CD4-positive, alpha-beta T cell treated with Interleukin-17A for 1 hour (primary cell): ENCODE measurements at regions not wholly inside any gene's neighbourhood (a gene's known extent, or its start where the extent isn't known, plus 50 kb on each side); places are given as distances from the start of the nearest gene placed in this dataset.
"Not testable (repeated sequence)": the region's sequence is repeated elsewhere in the genome, so short reads cannot be mapped to it uniquely, and the experiment has no call there.

Source experiments
- DNase-seq: peaks from one replicate; pipeline ENCODE4 v3.0.0-alpha.2; 2020

DNA sequence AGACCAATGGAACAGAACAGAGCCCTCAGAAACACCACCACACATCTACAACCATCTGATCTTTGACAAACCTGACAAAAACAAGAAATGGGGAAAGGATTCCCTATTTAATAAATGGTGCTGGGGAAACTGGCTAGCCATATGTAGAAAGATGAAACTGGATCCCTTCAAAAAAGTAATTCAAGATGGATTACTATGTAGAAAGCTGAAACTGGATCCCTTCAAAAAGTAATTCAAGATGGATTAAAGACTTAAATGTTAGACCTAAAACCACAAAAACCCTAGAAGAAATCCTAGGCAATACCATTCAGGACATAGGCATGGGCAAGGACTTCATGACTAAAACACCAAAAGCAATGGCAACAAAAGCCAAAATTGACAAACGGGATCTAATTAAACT is 221.6 kb upstream of the EDNRA start:
- DNase-seq, result not testable (repeated sequence)

DNA sequence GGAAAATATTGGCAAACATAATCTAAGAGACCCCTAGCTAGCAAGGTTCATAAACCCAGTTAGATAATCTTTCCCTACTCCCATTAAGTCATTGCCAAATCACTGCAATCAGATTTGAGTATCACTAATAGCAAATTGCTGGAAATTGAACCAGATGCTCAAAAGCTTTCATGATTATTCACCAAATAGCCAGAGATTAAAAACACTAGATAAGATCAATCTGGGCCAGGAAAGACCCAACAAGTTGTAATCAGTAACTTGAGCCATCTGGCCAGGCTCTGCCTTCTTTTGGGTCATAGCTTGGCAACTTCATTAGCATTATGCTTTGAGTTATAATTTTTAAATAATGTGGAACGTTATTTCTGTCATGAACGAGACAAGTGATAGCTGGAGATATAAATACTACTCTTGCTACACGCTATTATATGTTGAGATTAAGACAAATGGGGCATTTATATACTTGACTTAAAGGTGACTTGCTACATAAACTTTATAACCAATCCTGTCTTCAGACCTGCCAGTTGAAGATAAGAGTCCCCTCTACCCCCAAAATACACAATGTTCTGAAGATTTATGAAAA is 196.6 kb upstream of the EDNRA start:
- no peak for DNase-seq

DNA sequence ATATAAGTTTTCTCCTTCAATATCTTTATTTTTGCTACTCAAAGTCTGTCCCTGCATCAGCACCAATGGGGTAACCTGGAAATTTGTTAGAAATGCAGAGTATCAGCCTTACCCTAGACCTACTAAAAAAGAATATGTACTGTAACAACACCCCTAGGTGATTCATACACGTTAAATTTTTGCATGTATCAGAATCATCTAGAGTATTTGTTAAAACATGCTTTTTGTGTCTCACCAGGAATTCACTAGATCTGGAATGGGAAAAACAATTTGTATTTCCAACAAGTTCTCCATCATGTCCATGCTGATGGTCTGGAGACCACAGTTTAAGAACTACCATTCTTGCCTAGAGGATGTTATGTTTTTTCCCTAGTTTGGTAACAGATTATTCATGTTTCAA is 196.0 kb upstream of the EDNRA start:
- no peak for DNase-seq

- DNase-seq, result no peak
Measured at GRCh38 chr4:147285751-147286150, 195.1 kb upstream of the EDNRA start.

DNA sequence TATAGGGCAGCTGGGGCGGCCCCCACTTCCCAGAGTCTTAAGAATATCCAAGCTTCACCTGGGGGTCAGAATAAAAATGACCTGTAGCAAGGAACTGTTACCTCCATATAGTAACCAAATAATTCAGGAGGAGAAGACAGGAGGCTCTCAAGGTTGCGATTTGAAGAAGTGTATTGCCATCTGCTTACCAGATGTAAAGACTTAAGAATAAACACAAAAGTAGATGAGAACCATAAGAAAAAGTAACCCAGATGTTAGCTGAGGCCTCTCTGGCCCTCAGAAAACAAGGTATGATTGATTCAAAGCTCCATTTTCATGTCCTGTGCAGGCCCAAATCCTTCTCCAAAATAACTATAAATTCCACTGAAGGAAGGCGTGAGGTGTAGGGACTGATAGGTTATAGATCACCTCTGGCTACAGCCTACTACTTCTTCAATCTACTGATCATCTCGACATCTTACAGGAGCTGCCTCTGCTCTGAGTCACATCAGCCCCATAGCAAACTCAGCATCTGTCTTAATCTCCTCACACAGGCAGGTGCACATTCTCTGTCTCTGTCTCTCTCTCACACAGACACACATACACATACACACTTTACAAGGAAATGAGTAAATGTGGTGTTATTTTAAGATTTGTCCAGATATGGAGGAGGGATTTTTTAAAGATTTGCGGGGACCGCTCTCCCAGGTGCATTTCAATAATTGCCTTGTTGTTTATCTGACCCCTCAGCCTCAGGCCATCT is 193.9 kb upstream of the EDNRA start:
- no peak for DNase-seq

DNA sequence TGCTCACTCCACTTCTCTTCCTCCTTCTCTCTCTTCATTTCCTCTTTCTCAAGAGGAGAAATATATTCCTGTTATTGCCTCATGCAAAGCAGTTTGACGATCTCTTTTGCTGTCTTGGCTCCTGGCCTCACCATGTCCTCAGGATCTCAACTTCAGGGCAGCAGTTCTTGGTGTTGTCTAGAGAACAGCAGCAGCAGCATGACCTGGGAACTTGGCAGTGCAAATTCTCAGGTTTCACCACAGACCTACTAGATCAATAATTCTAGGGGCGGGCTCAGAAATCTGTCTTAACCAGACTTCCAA is 193.4 kb upstream of the EDNRA start:
- DNase-seq, result no peak

DNA sequence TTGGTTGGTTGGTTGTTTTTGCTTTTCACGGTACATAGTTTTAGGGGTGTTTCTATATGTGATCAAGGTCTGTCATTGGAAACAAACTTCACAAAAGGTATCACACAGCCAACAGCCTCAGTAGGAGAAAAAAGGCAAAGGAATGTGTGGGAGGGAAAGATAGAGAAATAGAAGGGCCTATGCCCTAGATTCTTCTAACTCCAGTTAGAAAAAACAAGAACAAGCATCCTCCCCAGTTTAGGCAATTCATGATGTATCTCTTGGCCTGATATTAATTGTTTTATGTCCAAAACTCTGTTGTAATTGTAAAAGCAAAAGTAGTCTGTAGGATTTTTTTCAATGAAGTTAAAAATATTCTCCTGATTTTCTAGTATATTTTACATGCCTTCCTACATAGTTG is 192.4 kb upstream of the EDNRA start:
- DNase-seq, result no peak

DNA sequence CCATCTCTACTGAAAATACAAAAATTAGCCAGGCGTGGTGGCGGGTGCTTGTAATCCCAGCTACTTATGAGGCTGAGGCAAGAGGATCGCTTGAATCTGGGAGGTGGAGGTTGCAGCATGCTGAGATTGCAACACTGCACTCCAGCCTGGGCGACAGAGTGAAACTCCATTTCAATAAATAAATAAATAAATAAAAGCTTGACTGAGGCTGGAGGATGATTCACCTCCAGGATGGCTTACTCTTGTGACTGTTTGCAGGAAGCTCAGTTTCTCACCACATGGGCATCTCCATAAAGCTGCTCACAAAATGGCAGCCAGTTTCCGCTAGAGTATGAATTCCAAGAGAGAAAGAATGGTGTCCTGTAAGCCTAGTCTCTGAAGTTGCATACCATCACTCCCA is 191.7 kb upstream of the EDNRA start:
- DNase-seq, result no peak

DNA sequence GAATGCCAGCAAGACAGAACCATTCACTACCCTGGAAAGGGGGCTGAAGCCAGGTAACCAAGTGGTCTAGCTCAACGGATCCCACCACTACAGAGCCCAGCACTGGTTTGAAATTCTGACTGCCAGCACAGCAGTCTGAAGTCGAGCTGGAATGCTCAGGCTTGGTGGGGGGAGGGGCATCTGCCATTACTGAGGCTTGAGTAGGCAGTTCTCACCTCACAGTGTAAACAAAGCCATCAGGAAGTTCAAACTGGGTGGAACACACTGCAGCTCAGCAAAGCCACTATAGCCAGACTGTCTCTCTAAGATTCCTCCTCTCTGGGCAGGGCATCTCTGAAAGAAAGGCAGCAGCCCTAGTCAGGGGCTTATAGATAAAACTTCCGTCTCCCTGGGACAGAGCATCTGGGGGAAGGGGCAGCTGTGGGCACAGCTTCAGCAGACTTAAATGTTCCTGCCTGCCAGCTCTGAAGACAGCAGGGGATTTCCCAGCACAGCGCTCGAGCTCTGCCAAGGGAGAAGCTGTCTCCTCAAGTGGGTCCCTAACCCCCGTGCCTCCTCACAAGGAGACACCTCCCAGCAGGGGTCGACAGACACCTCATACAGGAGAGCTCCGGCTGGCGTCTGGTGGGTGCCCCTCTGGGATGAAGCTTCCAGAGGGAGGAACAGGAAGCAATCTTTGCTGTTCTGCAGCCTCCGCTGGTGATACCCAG is 188.1 kb upstream of the EDNRA start:
- DNase-seq, result not testable (repeated sequence)

DNA sequence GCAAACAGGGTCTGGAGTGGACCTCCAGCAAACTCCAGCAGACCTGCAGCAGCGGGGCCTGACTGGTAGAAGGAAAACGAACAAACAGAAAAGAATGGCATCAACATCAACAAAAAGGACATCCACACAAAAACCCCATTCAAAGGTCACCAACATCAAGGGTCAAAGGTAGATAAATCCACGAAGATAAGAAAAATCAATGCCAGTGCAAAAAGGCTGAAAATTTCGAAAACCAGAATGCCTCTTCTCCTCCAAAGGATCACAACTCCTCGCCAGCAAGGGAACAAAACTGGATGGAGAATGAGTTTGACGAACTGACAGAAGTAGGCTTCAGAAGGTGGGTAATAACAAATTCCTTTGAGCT is 187.6 kb upstream of the EDNRA start:
- not testable (repeated sequence) for DNase-seq

- no peak for DNase-seq
Measured at GRCh38 chr4:147299205-147299604, 181.7 kb upstream of the EDNRA start.

DNA sequence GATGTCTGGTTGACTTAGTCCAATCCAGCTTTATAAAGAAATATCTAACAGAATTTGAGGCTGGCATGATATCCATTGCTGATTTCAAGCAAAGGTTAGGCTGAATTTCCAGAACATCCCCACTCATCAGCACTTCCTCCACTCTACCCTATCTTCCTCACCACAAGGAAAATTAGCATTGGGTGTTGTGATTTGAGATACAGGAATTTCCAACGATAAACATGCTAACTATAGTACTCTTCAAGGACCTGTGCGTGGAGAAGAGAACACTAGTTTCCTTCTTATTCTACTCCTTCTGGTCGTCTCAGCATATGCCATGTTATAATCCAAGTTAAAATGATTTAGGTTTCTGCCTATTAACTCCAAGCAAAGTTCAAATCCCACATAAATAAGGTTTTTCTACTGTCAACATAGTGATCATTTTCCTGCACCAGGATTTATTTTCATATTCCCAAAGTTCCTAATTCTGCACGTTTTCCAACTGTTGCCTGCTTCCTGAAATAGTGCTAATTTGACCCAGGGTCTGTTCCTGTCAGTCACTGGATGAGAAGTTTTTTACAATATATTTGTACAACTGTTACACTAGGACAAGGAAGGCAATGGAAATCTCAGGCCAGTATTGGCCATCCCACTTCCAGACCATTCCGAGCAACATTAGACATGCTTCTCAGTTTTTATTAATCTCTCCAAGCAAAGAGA is 177.6 kb upstream of the EDNRA start:
- DNase-seq, result no peak

GRCh38 chr4:147303873-147304229 is 177.0 kb upstream of the EDNRA start:
- no peak for DNase-seq

- DNase-seq, result no peak
Measured at GRCh38 chr4:147307896-147308674, 172.8 kb upstream of the EDNRA start.

GRCh38 chr4:147309434-147309833 is 171.5 kb upstream of the EDNRA start:
- no peak for DNase-seq

DNA sequence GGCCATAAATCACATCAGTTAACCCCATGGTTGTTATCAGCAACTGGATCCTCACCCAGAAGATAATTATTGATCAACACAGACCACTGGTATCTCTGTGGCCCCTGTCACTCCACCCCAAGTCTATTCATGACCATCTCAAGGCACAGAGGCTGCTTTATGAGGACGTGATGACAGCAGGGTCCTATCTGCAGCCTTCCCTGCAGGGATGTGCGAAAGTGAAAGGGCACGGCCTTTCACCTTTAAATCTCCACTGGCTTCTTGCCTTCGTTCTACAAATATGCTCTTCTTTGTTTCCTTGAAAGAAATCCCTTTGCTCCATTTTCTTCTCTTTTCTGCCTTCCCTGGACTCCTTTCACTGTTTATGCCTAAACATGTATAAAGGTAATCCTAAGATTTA is 170.6 kb upstream of the EDNRA start:
- DNase-seq, result no peak

GRCh38 chr4:147311956-147312355 is 168.9 kb upstream of the EDNRA start:
- no peak for DNase-seq

DNA sequence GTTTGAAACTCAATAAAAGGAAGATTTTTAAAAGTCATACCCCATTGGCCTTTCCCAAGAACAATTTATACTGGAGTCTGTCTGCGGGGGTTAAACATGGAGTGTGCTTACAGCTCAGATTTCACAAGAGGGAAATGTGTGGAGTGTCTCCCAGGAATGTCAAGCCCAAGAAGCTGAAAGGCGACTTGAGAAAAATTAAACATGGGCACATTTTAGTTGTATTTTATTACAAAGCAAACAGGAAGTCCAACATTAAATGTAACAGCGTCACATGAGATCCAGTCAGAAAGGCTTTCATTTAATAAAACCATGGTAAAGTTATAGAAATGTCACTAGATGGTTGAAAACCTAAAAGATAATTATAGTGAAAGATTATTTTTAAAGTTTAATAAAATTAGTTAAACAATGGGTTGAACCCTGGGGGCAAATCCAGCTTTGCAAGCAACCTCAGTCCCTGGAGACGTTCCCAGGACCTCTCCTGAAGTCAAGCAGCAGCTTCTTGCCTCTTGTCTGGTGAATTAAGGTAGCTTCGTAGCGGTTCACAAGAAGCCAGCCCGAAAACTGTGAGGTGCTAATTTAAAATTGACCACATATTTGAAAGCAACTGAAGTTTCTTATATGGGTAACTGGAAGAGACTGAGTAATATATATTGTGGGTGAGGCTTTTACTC is 168.4 kb upstream of the EDNRA start:
- no peak for DNase-seq

DNA sequence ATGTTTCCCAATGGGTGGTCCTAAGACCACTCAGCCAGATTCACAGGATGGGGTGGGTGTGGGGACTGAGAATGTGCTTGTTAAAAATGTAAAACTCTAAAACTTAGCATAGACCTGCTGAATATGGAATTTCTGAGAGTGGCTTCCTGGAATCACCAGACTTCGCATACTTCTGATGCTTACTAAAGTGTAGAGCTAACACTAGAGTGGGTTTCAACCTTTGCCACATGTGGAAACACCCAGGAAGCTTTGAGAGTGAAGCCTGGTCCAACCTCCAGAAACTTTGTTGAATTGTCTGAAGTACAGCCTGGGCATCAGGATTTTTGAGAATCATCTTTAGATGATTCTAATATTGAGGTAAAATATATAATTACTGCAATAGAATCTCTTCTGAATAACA is 167.8 kb upstream of the EDNRA start:
- no peak for DNase-seq

GRCh38 chr4:147318586-147318985 is 162.3 kb upstream of the EDNRA start:
- DNase-seq, result no peak

GRCh38 chr4:147325571-147325981 is 155.3 kb upstream of the EDNRA start:
- no peak for DNase-seq

- no peak for DNase-seq
Measured at GRCh38 chr4:147326591-147326990, 154.3 kb upstream of the EDNRA start.

GRCh38 chr4:147327322-147327721 is 153.6 kb upstream of the EDNRA start:
- DNase-seq, result no peak
